ENCODE measurements at regions not wholly inside any gene's neighbourhood (a gene's known extent, or its start where the extent isn't known, plus 50 kb on each side); places are given as distances from the start of the nearest gene placed in this dataset.
A peak's percentile ranks its signal among the peaks of the same experiment; 100 is the strongest.
"Not testable (repeated sequence)": the region's sequence is repeated elsewhere in the genome, so short reads cannot be mapped to it uniquely, and the experiment has no call there.

- POLR2A ChIA-PET: no interaction called here
- H3K27ac Mint-ChIP-seq: no peak overlapping the region
Observed at GRCh38 chr3:89533275-89533674, 425.9 kb downstream of the EPHA3 start.

GRCh38 chr3:89554587-89554986 is 447.2 kb downstream of the EPHA3 start:
- POLR2A ChIA-PET; H3K4me3 Mint-ChIP-seq; H3K27me3 Mint-ChIP-seq (ENCODE audit: low read depth); ATAC-seq; H3K4me1 Mint-ChIP-seq; DNase-seq (ENCODE audit: low spot score); H3K36me3 Mint-ChIP-seq; CTCF ChIA-PET; H3K27ac Mint-ChIP-seq; H3K9me3 Mint-ChIP-seq: not testable (repeated sequence)

More at GRCh38 chr3:89533275-89533674, 425.9 kb downstream of the EPHA3 start:
- Mint-ChIP-seq H3K36me3 (peaks cover under 1% of the 10 kb centered on the region; the same call in 1 of the 2 replicates), H3K4me3 (no peak overlapping the region), H3K27me3 (ENCODE audit: low read depth) (no peaks in the 10 kb centered on the region), H3K4me1 (peaks cover 17% of the 10 kb centered on the region), H3K9me3 (peaks cover 8% of the 10 kb centered on the region)
- no peak for DNase-seq (ENCODE audit: low spot score)
- CTCF ChIA-PET: no interaction called here
- TF ChIP-seq USF2 (CRISPR knock-in tag; IDR thresholded peaks at IDR 0.05): no peak
- ATAC-seq: no peak

GRCh38 chr3:89558711-89559110 is 451.3 kb downstream of the EPHA3 start:
- DNase-seq (ENCODE audit: low spot score) (no peak), ATAC-seq (no peak)
- ChIA-PET CTCF (no interaction called here), POLR2A (no interaction called here)
- no peaks in the 10 kb centered on the region for H3K27me3 Mint-ChIP-seq (ENCODE audit: low read depth)
- no peak for TF ChIP-seq ATF3 (CRISPR knock-in tag; conservative IDR thresholded peaks at IDR 0.05)
- no peak for TF ChIP-seq PRRX2 (CRISPR knock-in tag; IDR thresholded peaks at IDR 0.05)
- no peak for TF ChIP-seq FOXJ3 (CRISPR knock-in tag; IDR thresholded peaks at IDR 0.05; ENCODE audit: borderline replicate concordance)
- H3K27ac Mint-ChIP-seq: no peak overlapping the region
- no peak overlapping the region for H3K4me3 Mint-ChIP-seq
- no peaks in the 10 kb centered on the region for H3K4me1 Mint-ChIP-seq
- H3K9me3 Mint-ChIP-seq: peaks cover 6% of the 10 kb centered on the region
- H3K36me3 Mint-ChIP-seq: no peaks in the 10 kb centered on the region

GRCh38 chr3:89560568-89560967 is 453.1 kb downstream of the EPHA3 start:
- TF ChIP-seq ZNF121 (CRISPR knock-in tag; IDR thresholded peaks at IDR 0.05) (no peak), JAZF1 (CRISPR knock-in tag; IDR thresholded peaks at IDR 0.05) (no peak), ATF3 (CRISPR knock-in tag; conservative IDR thresholded peaks at IDR 0.05) (no peak), FOXJ3 (CRISPR knock-in tag; IDR thresholded peaks at IDR 0.05; ENCODE audit: borderline replicate concordance) (no peak), SOX15 (CRISPR knock-in tag; IDR thresholded peaks at IDR 0.05) (no peak), ZSCAN18 (CRISPR knock-in tag; IDR thresholded peaks at IDR 0.05) (no peak), OVOL2 (CRISPR knock-in tag; IDR thresholded peaks at IDR 0.05; ENCODE audit: borderline replicate concordance) (no peak), NR3C1 (CRISPR knock-in tag; conservative IDR thresholded peaks at IDR 0.05; ENCODE audit: low read depth) (no peak), GRHL2 (CRISPR knock-in tag; IDR thresholded peaks at IDR 0.05; ENCODE audit: insufficient replicate concordance, severe bottlenecking) (no peak), NR2C2 (CRISPR knock-in tag; IDR thresholded peaks at IDR 0.05) (no peak), EMX1 (CRISPR knock-in tag; IDR thresholded peaks at IDR 0.05) (no peak), ZNF532 (CRISPR knock-in tag; IDR thresholded peaks at IDR 0.05; ENCODE audit: borderline replicate concordance) (no peak), ELF4 (CRISPR knock-in tag; IDR thresholded peaks at IDR 0.05; ENCODE audit: low read depth) (no peak), PRRX2 (CRISPR knock-in tag; IDR thresholded peaks at IDR 0.05) (no peak), GTF2I (CRISPR knock-in tag; conservative IDR thresholded peaks at IDR 0.05) (no peak)
- Mint-ChIP-seq H3K4me1 (no peaks in the 10 kb centered on the region), H3K36me3 (no peaks in the 10 kb centered on the region; the same call in 1 of the 2 replicates), H3K27ac (0 out of 2 replicates have a peak overlapping the region, but pooled peaks have one; percentile 33), H3K4me3 (no peak overlapping the region), H3K9me3 (peaks cover 6% of the 10 kb centered on the region), H3K27me3 (ENCODE audit: low read depth) (no peaks in the 10 kb centered on the region)
- CTCF ChIA-PET: no interaction called here
- no peak for ATAC-seq
- POLR2A ChIA-PET: no interaction called here
- no peak for DNase-seq (ENCODE audit: low spot score)

All from WTC11 (cell line).